SIG-M5 (cell line): ENCODE measurements at regions not wholly inside any gene's neighbourhood (a gene's known extent, or its start where the extent isn't known, plus 50 kb on each side); places are given as distances from the start of the nearest gene placed in this dataset.
"Not testable (repeated sequence)": the region's sequence is repeated elsewhere in the genome, so short reads cannot be mapped to it uniquely, and the experiment has no call there.

Experiments
- DNase-seq: peaks from one replicate; lab custom pipeline; 2025; lab: John Stamatoyannopoulos, UW

DNA sequence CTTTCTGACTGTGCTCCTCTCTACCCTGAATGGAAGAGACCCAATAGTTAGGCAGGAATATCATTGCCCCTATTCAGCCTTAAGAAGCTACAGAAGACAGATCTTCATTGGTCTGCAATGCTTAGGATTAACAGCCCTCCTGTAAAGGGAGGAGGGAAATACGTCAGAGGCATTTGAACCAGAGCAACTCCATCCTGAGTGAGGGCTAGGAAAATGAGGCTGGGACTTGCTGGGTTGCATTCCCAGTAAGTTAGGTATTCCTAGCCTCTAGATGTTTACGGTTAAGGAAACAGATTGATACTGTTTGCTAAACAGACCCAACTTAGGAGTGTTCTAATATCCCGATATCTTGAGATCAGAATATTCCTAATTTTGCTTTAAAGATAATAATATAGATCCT lies 63.5 kb downstream of the PCDH18 start:
- DNase-seq: no peak

DNA sequence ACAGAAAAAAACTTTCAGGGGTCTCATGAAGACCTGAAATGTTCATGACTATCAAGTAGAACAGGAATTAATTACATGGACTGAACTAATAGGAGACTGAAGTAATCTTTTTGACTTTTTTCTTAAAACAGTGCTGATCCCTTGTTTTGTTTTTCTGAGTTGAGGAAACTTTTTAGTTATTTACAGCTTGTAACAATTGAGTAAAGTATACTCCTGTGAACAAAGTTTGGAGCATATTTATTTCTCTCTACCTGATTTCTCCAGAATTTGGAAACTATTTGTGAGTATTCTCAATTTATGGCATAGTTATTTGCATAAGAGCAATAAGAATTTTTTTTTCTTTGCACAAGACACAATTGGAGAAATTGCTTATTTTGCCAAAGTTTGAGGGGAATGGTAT lies 64.8 kb downstream of the PCDH18 start:
- DNase-seq: no peak

DNA sequence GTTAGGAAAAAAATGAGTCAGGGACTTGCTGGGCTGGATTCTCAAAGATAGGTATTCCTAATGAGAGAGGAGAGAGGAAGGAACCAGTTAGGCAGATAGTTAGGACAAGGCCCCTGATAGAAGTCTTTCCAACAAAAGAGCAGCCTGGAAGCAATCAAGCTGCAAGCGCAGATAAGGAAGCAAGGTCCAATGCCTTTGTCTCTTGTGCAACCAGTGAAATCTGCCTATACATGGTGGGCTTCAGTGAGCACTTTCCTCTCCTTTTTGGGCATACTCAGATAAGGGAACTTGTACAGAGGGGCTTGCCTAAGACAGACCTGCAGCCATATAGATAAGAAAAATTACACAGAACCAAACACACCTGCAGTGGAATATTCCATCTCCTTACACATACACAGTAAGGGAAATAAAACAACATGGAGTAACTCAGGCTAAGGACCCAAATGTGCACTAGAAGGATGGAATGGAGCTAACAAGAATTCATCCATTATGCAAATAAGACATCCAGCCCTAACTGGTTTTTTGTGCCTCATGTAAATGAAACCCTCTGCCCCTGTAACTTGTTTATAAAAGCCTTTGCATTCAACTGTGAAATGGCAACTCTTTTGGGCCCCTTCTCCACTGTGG lies 68.8 kb downstream of the PCDH18 start:
- no peak for DNase-seq

GRCh38 chr4:137455647-137456321 lies 76.5 kb downstream of the PCDH18 start:
- no peak for DNase-seq

DNA sequence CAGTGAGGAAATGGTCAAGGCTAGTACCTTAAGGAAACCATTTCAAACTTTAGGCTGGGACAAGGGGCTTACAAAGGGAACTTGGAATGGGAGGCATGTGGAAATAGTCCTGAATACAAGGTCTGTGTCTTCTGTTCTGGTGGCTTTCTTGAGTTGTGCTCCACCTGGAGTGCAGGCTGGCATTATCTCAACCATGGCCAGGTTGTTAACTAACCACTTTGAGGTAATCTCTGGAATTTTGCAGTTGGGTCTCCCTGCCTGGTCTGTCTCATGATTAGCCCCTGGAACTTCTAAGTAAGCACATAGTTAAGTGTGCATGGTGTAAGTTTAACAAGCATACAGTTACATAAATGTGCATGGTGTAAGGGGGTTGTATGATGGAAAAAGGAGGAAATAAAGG lies 77.5 kb downstream of the PCDH18 start:
- no peak for DNase-seq

DNA sequence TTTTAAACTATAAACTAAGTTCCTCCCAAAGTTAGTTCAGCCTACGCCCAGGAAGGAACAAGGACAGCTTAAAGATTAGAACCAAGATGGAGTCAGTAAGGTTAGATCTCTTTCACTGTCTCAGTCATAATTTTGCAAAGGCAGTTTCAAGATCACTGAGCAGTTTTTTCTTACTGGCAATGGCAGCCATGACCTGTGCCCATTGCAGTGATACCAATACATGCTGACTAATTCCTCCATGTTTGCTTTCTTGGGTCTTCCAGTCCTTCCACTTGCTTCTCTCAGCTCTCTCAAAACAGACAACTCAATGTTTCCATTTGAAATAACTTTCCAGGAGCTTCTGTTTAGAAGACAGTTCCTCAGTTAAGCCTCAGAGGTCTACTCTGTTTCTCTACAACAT lies 79.5 kb downstream of the PCDH18 start:
- no peak for DNase-seq

DNA sequence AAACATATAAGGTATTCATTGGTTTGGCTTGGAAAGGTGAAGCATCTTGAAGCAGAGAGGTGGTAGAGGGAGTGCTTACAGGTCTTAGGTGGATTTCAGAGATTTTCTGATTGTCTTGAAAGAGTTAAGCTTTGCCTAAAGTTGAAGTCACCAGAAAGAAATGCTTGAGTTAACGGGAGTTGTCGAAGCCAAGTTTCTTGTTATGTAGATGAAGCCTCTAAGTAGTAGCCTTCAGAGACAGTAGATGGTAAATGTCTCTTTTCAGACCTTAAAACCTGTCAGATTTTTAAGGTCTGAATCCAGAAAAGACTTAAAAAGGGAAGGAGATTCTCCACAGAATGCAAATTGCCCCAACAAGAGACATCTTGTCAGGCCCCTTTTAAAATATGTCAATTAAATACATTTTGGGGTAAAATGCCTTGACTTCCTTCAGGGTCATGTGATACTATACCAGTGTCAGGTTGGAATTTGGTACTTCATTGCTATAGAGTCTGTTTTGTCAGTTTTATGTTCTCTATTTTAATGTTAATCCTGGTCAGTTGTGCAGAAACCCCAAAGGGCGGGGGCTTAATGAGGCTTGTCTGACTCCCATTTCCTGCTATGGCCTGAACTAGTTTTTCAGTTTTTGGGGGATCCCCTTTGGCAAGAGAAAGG lies 81.0 kb downstream of the PCDH18 start:
- no peak for DNase-seq

- no peak for DNase-seq
These were observed 83.9 kb downstream of the PCDH18 start for GRCh38 chr4:137448402-137448801.

GRCh38 chr4:137446071-137446470 lies 86.2 kb downstream of the PCDH18 start:
- DNase-seq: no peak

DNA sequence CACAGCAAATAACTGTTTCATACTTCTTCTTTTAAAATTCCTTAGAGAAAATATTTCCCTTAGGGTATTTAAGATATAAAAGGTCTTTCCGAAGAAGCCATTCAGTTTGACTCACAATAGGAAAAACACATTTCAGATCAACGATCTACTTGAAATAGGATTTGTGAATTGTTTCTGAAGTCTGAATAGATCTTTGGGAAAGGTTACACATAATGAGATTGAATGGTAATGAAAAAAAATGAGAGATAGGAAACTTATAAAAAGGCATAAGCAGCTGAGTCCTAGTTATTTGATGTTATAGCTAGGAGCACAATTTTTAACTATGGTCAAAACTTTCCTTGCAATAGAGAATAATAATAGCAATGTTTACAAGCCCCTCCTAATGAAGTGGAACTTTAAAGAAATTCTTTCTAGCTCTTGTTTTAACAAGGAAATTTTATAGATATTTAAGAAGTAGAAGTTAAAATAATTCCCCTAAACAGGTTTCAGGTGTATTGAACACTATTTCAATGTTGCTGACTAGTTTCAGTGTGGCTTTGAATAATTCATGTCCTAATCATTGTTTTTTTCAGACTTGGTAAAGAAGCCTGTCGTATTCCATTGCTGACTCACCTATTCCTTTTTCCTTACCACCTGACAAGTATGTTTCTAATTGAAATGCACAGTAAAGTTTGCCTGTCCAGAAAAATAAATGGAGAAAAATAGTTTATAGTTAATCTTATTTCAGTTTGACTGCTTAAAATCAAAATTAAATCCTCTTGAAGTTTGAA lies 89.1 kb downstream of the PCDH18 start:
- DNase-seq: no peak

- no peak for DNase-seq
These were observed 99.6 kb downstream of the PCDH18 start for GRCh38 chr4:137432446-137433311.

GRCh38 chr4:137430171-137430570 lies 102.1 kb downstream of the PCDH18 start:
- no peak for DNase-seq

DNA sequence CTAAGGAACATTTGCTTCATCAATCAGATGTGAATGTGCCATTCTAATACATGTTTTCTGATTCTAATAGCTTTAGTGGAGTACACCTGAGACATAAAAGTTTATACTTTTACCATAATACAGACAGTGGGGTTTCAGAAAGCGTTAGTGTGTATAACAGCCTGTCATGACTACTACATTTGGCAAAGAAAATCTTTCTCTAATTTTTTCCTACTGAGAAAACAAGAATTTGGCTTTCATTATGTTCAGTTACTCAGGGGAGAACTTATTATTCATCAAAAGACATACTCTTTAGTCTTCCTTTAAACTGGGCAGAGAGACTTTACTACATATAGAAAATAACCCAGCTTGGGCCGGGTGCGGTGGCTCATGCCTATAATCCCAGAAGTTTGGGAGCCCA lies 104.9 kb downstream of the PCDH18 start:
- DNase-seq: no peak

DNA sequence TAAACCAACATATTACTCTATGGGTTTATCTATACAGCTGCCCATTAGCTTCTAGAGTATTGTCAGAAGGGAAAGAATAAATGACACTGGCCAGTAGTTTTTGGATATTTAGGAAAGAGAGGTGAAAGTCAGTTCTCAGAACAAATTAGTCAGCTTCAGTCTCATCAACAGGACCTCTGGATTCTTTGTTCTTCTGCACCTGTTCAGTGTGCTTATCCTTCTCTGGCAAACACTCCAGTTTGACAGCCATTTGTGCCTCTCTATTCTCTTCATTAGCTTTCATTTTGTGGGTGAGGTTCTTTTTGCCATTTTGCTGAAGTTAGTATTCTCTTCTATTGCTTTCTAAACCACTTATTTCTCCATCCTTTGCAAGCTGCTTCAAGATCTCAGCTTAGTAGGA lies 107.0 kb downstream of the PCDH18 start:
- DNase-seq: no peak

- no peak for DNase-seq
These were observed 109.6 kb downstream of the PCDH18 start for GRCh38 chr4:137422666-137423065.

DNA sequence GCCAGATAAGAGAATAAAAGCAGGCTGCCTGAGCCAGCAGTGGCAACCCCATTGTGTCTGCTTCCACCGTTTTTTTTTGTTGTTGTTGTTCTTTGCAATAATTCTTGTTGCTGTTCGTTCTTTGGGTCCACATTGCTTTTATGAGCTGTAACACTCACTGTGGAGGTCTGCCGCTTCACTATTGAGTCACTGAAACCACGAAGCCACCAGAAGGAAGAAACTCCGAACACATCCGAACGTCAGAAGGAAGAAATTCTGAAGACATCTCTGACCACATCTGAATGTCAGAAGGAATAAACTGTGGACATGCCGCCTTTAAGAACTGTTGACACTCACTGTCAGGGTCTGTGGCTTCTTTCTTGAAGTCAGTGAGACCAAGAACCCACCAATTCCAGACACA lies 110.5 kb downstream of the PCDH18 start:
- DNase-seq: no peak

DNA sequence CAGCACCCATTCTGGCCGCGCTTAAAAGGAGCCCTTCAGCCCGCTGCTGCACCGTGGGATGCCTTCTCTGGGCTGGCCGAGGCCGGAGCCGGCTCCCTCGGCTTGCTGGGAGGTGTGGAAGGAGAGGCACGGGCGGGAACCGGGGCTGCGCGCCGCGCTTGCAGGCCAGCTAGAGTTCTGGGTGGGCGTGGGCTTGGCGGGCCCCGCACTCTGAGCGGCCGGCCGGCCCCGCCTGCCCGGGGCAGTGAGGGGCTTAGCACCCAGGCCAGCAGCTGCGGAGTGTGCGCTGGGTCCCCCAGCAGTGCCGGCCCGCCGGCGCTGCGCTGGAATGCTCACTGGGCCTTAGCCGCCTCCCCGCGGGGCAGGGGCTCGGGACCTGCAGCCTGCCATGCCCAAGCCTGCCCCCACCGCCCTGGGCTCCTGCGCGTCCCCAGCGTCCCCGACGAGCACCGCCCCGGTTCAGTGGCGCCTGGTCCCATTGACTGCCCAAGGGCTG lies 111.3 kb downstream of the PCDH18 start:
- DNase-seq: no peak

GRCh38 chr4:137417676-137418075 lies 114.6 kb downstream of the PCDH18 start:
- no peak for DNase-seq

DNA sequence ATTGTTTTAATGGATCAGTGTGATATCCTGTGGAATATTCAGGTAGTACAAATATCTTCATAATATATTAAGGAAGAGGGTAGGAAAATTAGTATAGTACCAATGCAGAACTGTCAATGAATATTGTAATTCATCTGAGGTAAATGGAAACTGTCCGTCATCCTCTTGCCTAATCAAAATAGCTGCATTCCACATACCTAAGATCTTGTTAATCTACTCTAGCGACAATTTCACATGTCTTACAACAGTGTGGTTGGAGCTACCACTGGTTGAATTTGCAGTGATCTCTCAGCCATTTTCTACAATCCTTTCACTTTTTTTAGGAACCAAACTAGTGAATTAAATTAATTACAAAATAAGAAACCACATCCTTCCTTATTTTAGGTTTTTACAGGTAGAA lies 117.5 kb downstream of the PCDH18 start:
- no peak for DNase-seq

DNA sequence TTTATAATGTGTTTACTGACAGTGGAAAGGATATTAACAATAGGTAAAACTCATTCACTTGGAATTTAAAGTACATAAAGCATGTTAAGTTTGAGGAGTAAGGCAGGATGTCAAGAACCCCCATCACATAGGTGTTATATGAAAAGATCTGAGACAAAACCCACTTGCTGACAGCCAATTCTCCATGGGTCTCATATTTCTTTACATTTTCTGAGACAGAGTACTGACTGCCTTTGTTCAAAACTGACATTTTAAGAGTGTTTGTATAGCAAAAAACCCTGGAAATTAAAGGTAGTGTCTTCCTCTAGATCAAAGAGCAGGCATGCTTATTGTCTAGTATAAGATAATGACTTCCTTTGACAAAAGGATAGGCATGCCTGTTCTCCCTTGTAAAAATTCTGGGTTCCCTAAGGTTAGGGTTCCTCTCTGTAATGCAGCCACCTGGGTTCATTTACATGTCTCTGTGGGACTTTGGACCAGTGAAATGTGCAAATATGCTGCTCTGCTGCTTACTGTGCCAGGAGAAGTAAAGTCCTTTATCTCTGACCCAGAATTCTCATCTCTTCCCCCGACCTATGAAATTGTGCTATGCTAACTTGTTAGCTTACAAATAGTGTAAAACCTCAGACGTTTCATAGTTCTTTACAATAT lies 123.6 kb downstream of the PCDH18 start:
- DNase-seq: no peak

GRCh38 chr4:137405833-137406232 lies 126.5 kb downstream of the PCDH18 start:
- DNase-seq: not testable (repeated sequence)
